ENCODE measurements at regions not wholly inside any gene's neighbourhood (a gene's known extent, or its start where the extent isn't known, plus 50 kb on each side); places are given as distances from the start of the nearest gene placed in this dataset.

- Histone ChIP-seq H3K79me2 (ENCODE audit: insufficient read depth, low read length) (0 out of 2 replicates have a peak, but pooled peaks cover 2% of the 10 kb centered on the region), H2BK15ac (ENCODE audit: low read depth, low read length) (no peak overlapping the region), H3K4me1 (ENCODE audit: insufficient read depth, low read length) (peaks cover 4% of the 10 kb centered on the region; the same call in 1 of the 2 replicates), H3K4me2 (ENCODE audit: insufficient read depth, insufficient read length, low read length) (peak overlapping the region; percentile 44), H3K56ac (ENCODE audit: insufficient read length, low read depth, low read length) (no peak overlapping the region), H2BK120ac (ENCODE audit: low read depth, low read length, poor library complexity, severe bottlenecking) (no peak overlapping the region), H4K8ac (replicated peaks; ENCODE audit: insufficient read length, low read depth, low read length) (no peak overlapping the region), H4K20me1 (ENCODE audit: control insufficient read depth, insufficient read depth, insufficient read length) (no peaks in the 10 kb centered on the region), H2AK5ac (ENCODE audit: insufficient read length, low read length) (no peak overlapping the region), H3T11ph (ENCODE audit: low read length) (no peak overlapping the region), H3K79me1 (ENCODE audit: insufficient read depth, low read depth, low read length, poor library complexity, severe bottlenecking) (no peaks in the 10 kb centered on the region), H3K23me2 (ENCODE audit: insufficient read length, low read depth, low read length, poor library complexity, severe bottlenecking) (peaks cover 13% of the 10 kb centered on the region), H3K9me3 (ENCODE audit: control insufficient read depth, low read depth, low read length) (no peaks in the 10 kb centered on the region), H4K5ac (ENCODE audit: insufficient read length, low read depth, low read length) (no peak overlapping the region), H2BK20ac (ENCODE audit: low read depth, low read length, poor library complexity, severe bottlenecking) (no peak overlapping the region), H3K27ac (ENCODE audit: insufficient read length, low read depth, low read length) (no peak overlapping the region), H3K4ac (ENCODE audit: low read depth, low read length) (no peak overlapping the region), H3K27me3 (ENCODE audit: insufficient read depth, low read length) (no peaks in the 10 kb centered on the region), H3K23ac (ENCODE audit: insufficient read length, low read depth, low read length) (no peak overlapping the region), H2BK12ac (ENCODE audit: insufficient read length, low read depth, low read length) (no peak overlapping the region), H2AFZ (ENCODE audit: low read length) (peak overlapping the region; percentile 46), H4K91ac (ENCODE audit: insufficient read length, low read depth, low read length) (no peak overlapping the region), H3K14ac (ENCODE audit: insufficient read depth, low read length) (no peak overlapping the region), H3K9ac (ENCODE audit: extremely low read depth, insufficient read length, low read length) (peak overlapping the region; percentile 21), H3K18ac (ENCODE audit: insufficient read length, low read depth, low read length) (peak overlapping the region; percentile 65), H2BK5ac (ENCODE audit: insufficient read length, low read length) (no peak overlapping the region)
- Mint-ChIP-seq H3K4me3 (peak overlapping the region; percentile 71 to 82), H3K27ac (peak overlapping the region; percentile 42 to 92 (median 78); a peak in 6 of 7 replicates), H3K4me1 (peaks cover 28 to 36% of the 10 kb centered on the region in 2 experiments), H3K27me3 (ENCODE audit: low read depth) (peaks cover 10% of the 10 kb centered on the region), H3K9me3 (no peaks in the 10 kb centered on the region; a peak in 2 of 5 replicates), H3K36me3 (ENCODE audit: insufficient read depth in 1 of 3, low read depth in 3 of 3) (peaks cover 0 to 4% (median 0%) of the 10 kb centered on the region in 3 experiments; a peak in 3 of 7 replicates)
- WGBS (ENCODE audit: extremely low coverage, insufficient read length, low lambda C conversion rate) = no CpG with 5 or more reads among the region's 9 CpGs
- TF ChIP-seq CTCF (conservative IDR thresholded peaks at IDR 0.05) = no peak
- DNase-seq = no peak
Measured at GRCh38 chr2:144333143-144333555, 186.8 kb downstream of the ZEB2 start.

All from H9 (cell line).